OCI-LY3 (cell line): ENCODE measurements at regions not wholly inside any gene's neighbourhood (a gene's known extent, or its start where the extent isn't known, plus 50 kb on each side); places are given as distances from the start of the nearest gene placed in this dataset.

Source experiments
- CTCF ChIP-seq: fragments of 200-600, 300-600 bp; sonication (generic); IDR thresholded peaks from 2 replicates; pipeline ENCODE4 v1.5.1; 2014; ENCODE audit warnings: antibody characterized with exemption, low read length, low read depth
- EZH2phosphoT487 ChIP-seq: fragments of 200-600 bp; shearing (Covaris generic); IDR thresholded peaks from 2 replicates; pipeline ENCODE4 v1.6.1; 2018; ENCODE audit warnings: antibody characterized with exemption, mixed run types, low read depth

DNA sequence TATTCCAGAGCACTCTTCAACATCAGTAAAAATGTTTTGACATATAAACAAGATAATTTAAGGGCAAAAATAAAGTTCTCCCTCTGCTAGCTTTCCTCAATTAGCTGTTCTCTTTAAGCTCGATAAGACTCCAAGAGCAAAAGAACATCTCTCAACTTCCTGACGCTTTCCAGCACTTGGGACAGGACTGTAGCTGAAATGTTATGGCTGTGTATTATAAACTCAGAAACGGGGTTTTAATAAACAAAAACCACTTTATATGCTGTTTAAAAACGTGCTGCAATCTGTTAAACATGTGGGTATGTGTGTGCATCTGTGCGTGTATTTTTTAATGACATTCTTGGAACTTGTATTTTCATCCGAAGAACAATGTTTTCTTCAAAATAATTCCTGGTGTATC lies 71.5 kb upstream of the RGS2 start:
- no peak for TF ChIP-seq CTCF
- no peak for TF ChIP-seq EZH2phosphoT487
